K562 (cell line): ENCODE measurements at regions not wholly inside any gene's neighbourhood (a gene's known extent, or its start where the extent isn't known, plus 50 kb on each side); places are given as distances from the start of the nearest gene placed in this dataset.

ENCODE experiments used
- ATAC-seq: fragments of 200-7000 bp; cut with Tn5 transposase; 3 replicates; pipeline ENCODE4 v1.9.1; 2020; ENCODE audit warnings: moderate library complexity
- BruUV-seq: library from RNA; stranded (reverse); fragments of 400-500 nt; replicated peaks from 2 replicates; lab custom pipeline; 2021; lab: Mats Ljungman, UMichigan
- CTCF ChIA-PET: fragments of 300-600 bp; formaldehyde crosslinking; extraction: SDS; loops from one replicate; lab custom pipeline; 2021; ENCODE audit warnings: low intra/inter-chr PET ratio; lab: Yijun Ruan, JAX
- POLR2A ChIA-PET: fragments of 300-600, 350-650 bp; sonication (Branson Sonifier 250); formaldehyde crosslinking; extraction: SDS; loops from one replicate; lab custom pipeline; 2021; ENCODE audit warnings: antibody characterized with exemption, inconsistent platforms; lab: Yijun Ruan, JAX
- DNase-seq, 4 experiments: peaks; one replicate each; pipeline versions ENCODE4 v3.0.0 to v3.0.0-alpha.2; 2011 to 2018; ENCODE audit warnings: low spot score in 3 of 4, mixed read lengths in 3 of 4; ENCODE audit errors: extremely low read depth in 1 of 4
- FAIRE-seq: peaks from 2 replicates; lab custom pipeline; 2011; peaks lifted over from hg19 to GRCh38; lab: Jason Lieb, UNC
- H2AFZ ChIP-seq: 2 replicates; pipeline ENCODE4 v1.6.0; 2011; ENCODE audit warnings: low read depth, low read length, control low read depth, inconsistent platforms
- H3K27ac ChIP-seq: fragments of 200-600 bp; 3 replicates; pipeline ENCODE4 v1.8.0; 2011; ENCODE audit warnings: low read depth, mild to moderate bottlenecking, control low read depth, inconsistent platforms, low read length, moderate library complexity, mixed read lengths; ENCODE audit errors: extremely low read depth
- H3K27me3 ChIP-seq, 2 experiments: fragments of 300-600 bp in 1 of 2; 2 replicates in 1 of 2; 3 replicates in 1 of 2; pipeline versions ENCODE4 v1.6.0 to v1.8.0; 2011; ENCODE audit warnings: inconsistent platforms in 2 of 2, low read length in 2 of 2, mild to moderate bottlenecking in 1 of 2, mixed read lengths in 1 of 2, moderate library complexity in 1 of 2; ENCODE audit not compliant: control insufficient read depth in 2 of 2, insufficient read depth in 2 of 2
- H3K36me3 ChIP-seq: fragments of 300-600 bp; 3 replicates; pipeline ENCODE4 v1.8.0; 2011; ENCODE audit warnings: mild to moderate bottlenecking, low read length, inconsistent platforms; ENCODE audit not compliant: control insufficient read depth, insufficient read depth
- H3K4me1 ChIP-seq, 2 experiments: fragments of 200-600 bp in 1 of 2; replicated peaks in 1 of 2; 2 replicates in 1 of 2; 3 replicates in 1 of 2; pipeline versions ENCODE4 v1.5.1 to v1.8.0; 2011; ENCODE audit warnings: inconsistent platforms in 2 of 2, low read length in 2 of 2, mild to moderate bottlenecking in 1 of 2, mixed read lengths in 1 of 2, moderate library complexity in 1 of 2; ENCODE audit not compliant: control insufficient read depth in 2 of 2, insufficient read depth in 2 of 2
- H3K4me2 ChIP-seq: 2 replicates; pipeline ENCODE4 v1.6.1; 2011; ENCODE audit warnings: low read length, control low read depth, inconsistent platforms, mixed read lengths; ENCODE audit not compliant: insufficient read depth
- H3K4me3 ChIP-seq: fragments of 200-600 bp; sonication (generic), shearing (Covaris generic); 2 replicates; pipeline ENCODE4 v1.5.1; 2016; ENCODE audit warnings: control low read depth, inconsistent platforms
- H3K79me2 ChIP-seq: fragments of 200-600 bp; 3 replicates; pipeline ENCODE4 v1.8.0; 2011; ENCODE audit warnings: low read length, inconsistent platforms; ENCODE audit not compliant: control insufficient read depth, insufficient read depth
- H3K9ac ChIP-seq, 2 experiments: 2 replicates each; pipeline versions ENCODE4 v1.6.0 to v1.6.1; 2011; ENCODE audit warnings: low read depth in 2 of 2, low read length in 2 of 2, control low read depth in 1 of 2, inconsistent platforms in 1 of 2, mild to moderate bottlenecking in 1 of 2, mixed read lengths in 1 of 2; ENCODE audit not compliant: insufficient read depth in 1 of 2
- H3K9me1 ChIP-seq: one replicate; pipeline ENCODE4 v1.6.0; 2011; ENCODE audit warnings: inconsistent platforms, mild to moderate bottlenecking, low read length, moderate library complexity; ENCODE audit not compliant: control insufficient read depth, insufficient read depth
- H3K9me3 ChIP-seq: replicated peaks from 2 replicates; pipeline ENCODE4 v1.5.1; 2011; ENCODE audit warnings: low read depth, low read length, inconsistent platforms; ENCODE audit not compliant: control insufficient read depth, insufficient read depth
- H4K20me1 ChIP-seq: replicated peaks from 2 replicates; pipeline ENCODE4 v1.6.1; 2011; ENCODE audit warnings: low read length, inconsistent platforms, mixed read lengths; ENCODE audit not compliant: control insufficient read depth, insufficient read depth
- BRF1 ChIP-seq: IDR thresholded peaks from 3 replicates; pipeline ENCODE4 v1.6.1; 2011; ENCODE audit warnings: borderline replicate concordance, mild to moderate bottlenecking; ENCODE audit not compliant: insufficient read length; ENCODE audit errors: extremely low read depth
- CCAR2 ChIP-seq: fragments of 200-400 bp; formaldehyde crosslinking; IDR thresholded peaks from 2 replicates; pipeline ENCODE4 v1.6.1; 2017; ENCODE audit warnings: mild to moderate bottlenecking, low read depth, low read length
- CEBPB ChIP-seq: fragments of 450-650 bp; IDR thresholded peaks from 2 replicates; pipeline ENCODE4 v1.6.1; 2016; ENCODE audit warnings: missing genetic modification characterization, missing compliant biosample characterization
- CREM ChIP-seq: IDR thresholded peaks from 2 replicates; pipeline ENCODE4 v1.6.1; 2014; ENCODE audit warnings: antibody characterized with exemption, low read depth
- EZH2 ChIP-seq: IDR thresholded peaks from 2 replicates; pipeline ENCODE4 v1.6.1; 2012; ENCODE audit warnings: low read depth, mild to moderate bottlenecking, inconsistent platforms, low read length, borderline replicate concordance
- MTA2 ChIP-seq: fragments of 450-650 bp; IDR thresholded peaks from 2 replicates; pipeline ENCODE4 v1.6.1; 2016; ENCODE audit warnings: low read depth
- RCOR1 ChIP-seq, 2 experiments: IDR thresholded peaks; 2 replicates each; pipeline ENCODE4 v1.6.1; 2012; ENCODE audit warnings: low read depth in 2 of 2, low read length in 2 of 2, borderline replicate concordance in 1 of 2, improper control_type of control experiment in 1 of 2
- SRSF1 ChIP-seq: fragments of 200-400 bp; formaldehyde crosslinking; IDR thresholded peaks from 2 replicates; pipeline ENCODE4 v1.6.1; 2017; ENCODE audit warnings: mild to moderate bottlenecking, low read depth, low read length, moderate library complexity
- ZNF436 ChIP-seq: fragments of 250-450, 450-650 bp; sonication (Bioruptor Pico); formaldehyde crosslinking; IDR thresholded peaks from 2 replicates; pipeline ENCODE4 v1.7.0; 2020; ENCODE audit warnings: mild to moderate bottlenecking
- ZNF444 ChIP-seq: fragments of 250-450 bp; sonication (Bioruptor Pico); IDR thresholded peaks from 2 replicates; pipeline ENCODE4 v1.4.0; 2020; ENCODE audit warnings: mild to moderate bottlenecking, moderate library complexity
- ZNF644 ChIP-seq: fragments of 200-800 bp; sonication (Bioruptor generic); IDR thresholded peaks from 2 replicates; pipeline ENCODE4 v1.6.1; 2016; ENCODE audit warnings: low read depth, missing genetic modification characterization, missing compliant biosample characterization
- WGBS: fragments of 100-300 bp; shearing (Covaris generic); methylation state at CpG from one replicate; pipeline ENCODE4 v1.1.6; 2016; ENCODE audit warnings: low coverage, mixed read lengths; ENCODE audit not compliant: insufficient coverage; ENCODE audit errors: missing lambda C conversion rate; 5-methylcytosine and 5-hydroxymethylcytosine counted together
- in situ Hi-C: fragments of 300-500 bp; cut with MboI; formaldehyde crosslinking; loops from 4 replicates; pipeline ENCODE4 v1.15.0; 2018; ENCODE audit warnings: inconsistent platforms, mixed read lengths
- intact Hi-C: fragments of 100-400 bp; cut with micrococcal nuclease; formaldehyde crosslinking; loops from 2 replicates; pipeline ENCODE4 v1.14.2; 2022
- TF ChIP-seq, protein P1 (sequence below): fragments of 450-650 bp; formaldehyde crosslinking; IDR thresholded peaks from 2 replicates; pipeline ENCODE4 v1.4.0; 2022; ENCODE audit warnings: missing genetic modification characterization
- TF ChIP-seq, protein P2 (sequence below): fragments of 200-800 bp; sonication (Bioruptor generic); IDR thresholded peaks from 2 replicates; pipeline ENCODE4 v1.6.1; 2017; ENCODE audit warnings: missing genetic modification characterization, missing compliant biosample characterization
- TF ChIP-seq, protein P3 (sequence below): fragments of 250-450 bp; sonication (Bioruptor Pico); IDR thresholded peaks from 2 replicates; pipeline ENCODE4 v1.5.1; 2021; ENCODE audit warnings: mild to moderate bottlenecking

DNA sequence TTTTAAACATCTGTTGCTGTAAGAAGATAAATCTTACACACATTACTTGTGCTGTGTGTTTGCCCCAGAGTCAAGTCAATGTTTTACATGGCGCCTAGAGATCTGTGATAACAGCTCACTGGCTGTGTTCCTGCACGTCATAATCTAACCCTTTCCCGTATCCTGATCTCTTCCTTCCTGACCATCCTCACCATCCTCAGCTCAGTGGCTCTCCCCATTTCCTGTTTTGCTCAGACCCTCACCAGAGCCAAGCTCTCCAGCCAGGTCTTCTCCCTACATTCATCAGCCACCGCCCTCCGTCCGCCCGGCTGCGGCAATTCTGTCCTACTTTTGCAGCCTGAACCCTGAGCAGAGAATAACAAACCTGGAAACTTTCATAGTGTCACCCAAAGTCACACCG is 824.7 kb downstream of the USP25 start:
- H2AFZ ChIP-seq, result no peak overlapping the region
- ChIA-PET CTCF (no interaction called here), POLR2A (no interaction called here)
- TF ChIP-seq MTA2 (no peak), CCAR2 (no peak), EZH2 (no peak), SRSF1 (no peak), BRF1 (no peak), CREM (no peak), ZNF436 (CRISPR knock-in tag) (no peak), CEBPB (no peak), RCOR1 (IDR thresholded peaks at IDR 0.05; ENCODE audit: borderline replicate concordance in 1 of 2, low read depth in 2 of 2, low read length in 2 of 2) (no peak), ZNF644 (tag) (no peak), ZNF444 (CRISPR knock-in tag) (no peak)
- TF ChIP-seq, protein P1, sequence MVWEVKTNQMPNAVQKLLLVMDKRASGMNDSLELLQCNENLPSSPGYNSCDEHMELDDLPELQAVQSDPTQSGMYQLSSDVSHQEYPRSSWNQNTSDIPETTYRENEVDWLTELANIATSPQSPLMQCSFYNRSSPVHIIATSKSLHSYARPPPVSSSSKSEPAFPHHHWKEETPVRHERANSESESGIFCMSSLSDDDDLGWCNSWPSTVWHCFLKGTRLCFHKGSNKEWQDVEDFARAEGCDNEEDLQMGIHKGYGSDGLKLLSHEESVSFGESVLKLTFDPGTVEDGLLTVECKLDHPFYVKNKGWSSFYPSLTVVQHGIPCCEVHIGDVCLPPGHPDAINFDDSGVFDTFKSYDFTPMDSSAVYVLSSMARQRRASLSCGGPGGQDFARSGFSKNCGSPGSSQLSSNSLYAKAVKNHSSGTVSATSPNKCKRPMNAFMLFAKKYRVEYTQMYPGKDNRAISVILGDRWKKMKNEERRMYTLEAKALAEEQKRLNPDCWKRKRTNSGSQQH (CRISPR knock-in tag), result no peak
- TF ChIP-seq, protein P2, sequence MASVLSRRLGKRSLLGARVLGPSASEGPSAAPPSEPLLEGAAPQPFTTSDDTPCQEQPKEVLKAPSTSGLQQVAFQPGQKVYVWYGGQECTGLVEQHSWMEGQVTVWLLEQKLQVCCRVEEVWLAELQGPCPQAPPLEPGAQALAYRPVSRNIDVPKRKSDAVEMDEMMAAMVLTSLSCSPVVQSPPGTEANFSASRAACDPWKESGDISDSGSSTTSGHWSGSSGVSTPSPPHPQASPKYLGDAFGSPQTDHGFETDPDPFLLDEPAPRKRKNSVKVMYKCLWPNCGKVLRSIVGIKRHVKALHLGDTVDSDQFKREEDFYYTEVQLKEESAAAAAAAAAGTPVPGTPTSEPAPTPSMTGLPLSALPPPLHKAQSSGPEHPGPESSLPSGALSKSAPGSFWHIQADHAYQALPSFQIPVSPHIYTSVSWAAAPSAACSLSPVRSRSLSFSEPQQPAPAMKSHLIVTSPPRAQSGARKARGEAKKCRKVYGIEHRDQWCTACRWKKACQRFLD (CRISPR knock-in tag), result no peak
- TF ChIP-seq, protein P3, sequence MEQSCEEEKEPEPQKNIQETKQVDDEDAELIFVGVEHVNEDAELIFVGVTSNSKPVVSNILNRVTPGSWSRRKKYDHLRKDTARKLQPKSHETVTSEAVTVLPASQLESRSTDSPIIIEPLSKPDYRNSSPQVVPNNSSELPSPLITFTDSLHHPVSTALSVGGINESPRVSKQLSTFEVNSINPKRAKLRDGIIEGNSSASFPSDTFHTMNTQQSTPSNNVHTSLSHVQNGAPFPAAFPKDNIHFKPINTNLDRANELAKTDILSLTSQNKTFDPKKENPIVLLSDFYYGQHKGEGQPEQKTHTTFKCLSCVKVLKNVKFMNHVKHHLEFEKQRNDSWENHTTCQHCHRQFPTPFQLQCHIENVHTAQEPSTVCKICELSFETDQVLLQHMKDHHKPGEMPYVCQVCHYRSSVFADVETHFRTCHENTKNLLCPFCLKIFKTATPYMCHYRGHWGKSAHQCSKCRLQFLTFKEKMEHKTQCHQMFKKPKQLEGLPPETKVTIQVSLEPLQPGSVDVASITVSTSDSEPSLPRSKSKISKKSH (CRISPR knock-in tag), result no peak
- H3K36me3 ChIP-seq, result no peaks in the 10 kb centered on the region
- H3K9me1 ChIP-seq, result no peaks in the 10 kb centered on the region
- H3K4me2 ChIP-seq, result no peak overlapping the region
- intact Hi-C loops (no loop called here), in situ Hi-C loops (no loop called here)
- H3K4me3 ChIP-seq, result no peak overlapping the region
- H3K4me1 ChIP-seq, result no peaks in the 10 kb centered on the region
- WGBS, result 4% methylated on average over 8 of the region's 9 CpGs
- ATAC-seq (no peak), FAIRE-seq (no peak), DNase-seq (no peak)
- no peaks in the 10 kb centered on the region for H3K79me2 ChIP-seq
- no peak overlapping the region for H3K9ac ChIP-seq
- H4K20me1 ChIP-seq, result no peaks in the 10 kb centered on the region
- no peak overlapping the region for H3K27ac ChIP-seq
- H3K9me3 ChIP-seq, result no peaks in the 10 kb centered on the region
- BruUV-seq, result no TSS peak
- H3K27me3 ChIP-seq, result no peaks in the 10 kb centered on the region
